ENCODE measurements at regions not wholly inside any gene's neighbourhood (a gene's known extent, or its start where the extent isn't known, plus 50 kb on each side); places are given as distances from the start of the nearest gene placed in this dataset.
A peak's percentile ranks its signal among the peaks of the same experiment; 100 is the strongest.

GRCh38 chr11:28759311-28759710 is 651.1 kb downstream of the METTL15 start:
- TF ChIP-seq YY1 (IDR thresholded peaks at IDR 0.05; ENCODE audit: low read depth): no peak
- TF ChIP-seq EP300 (IDR thresholded peaks at IDR 0.05; ENCODE audit: borderline replicate concordance): peak; percentile 39; the same call in 1 of the 2 replicates
- TF ChIP-seq REST (IDR thresholded peaks at IDR 0.05; ENCODE audit: low read depth): no peak
- peak; percentile 12; the same call in 1 of the 2 replicates for TF ChIP-seq MAX (IDR thresholded peaks at IDR 0.05)
- TF ChIP-seq EGR1 (IDR thresholded peaks at IDR 0.05): no peak
- TF ChIP-seq RAD21 (IDR thresholded peaks at IDR 0.05; ENCODE audit: low read depth): 0 out of 2 replicates have a peak, but pooled peaks have one; percentile 4

Data from Ishikawa (cell line).